ENCODE measurements at regions not wholly inside any gene's neighbourhood (a gene's known extent, or its start where the extent isn't known, plus 50 kb on each side); places are given as distances from the start of the nearest gene placed in this dataset.

DNA sequence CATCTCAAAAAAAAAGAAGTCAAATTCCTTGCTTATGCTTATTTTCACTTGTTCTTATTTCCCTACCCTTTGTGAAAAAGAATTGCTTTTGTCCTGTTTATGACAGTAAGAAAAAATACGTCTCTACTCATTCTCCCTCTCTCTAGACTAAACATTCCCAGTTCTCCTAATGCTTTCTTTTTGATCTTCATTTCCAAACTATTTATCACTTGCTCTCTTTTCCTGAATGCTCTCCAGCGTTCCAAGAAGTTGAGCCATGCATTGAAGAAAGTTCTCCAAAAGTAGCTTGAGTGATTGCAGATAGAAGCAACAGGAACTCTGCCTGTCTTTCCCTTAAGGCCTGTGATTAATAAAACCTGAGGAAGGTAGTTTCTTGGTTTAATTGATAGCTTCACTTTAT, 53.1 kb upstream of the TMEM170B start:
- intact Hi-C loops (cut with micrococcal nuclease), result no loop called here
- Mint-ChIP-seq H3K36me3 (ENCODE audit: insufficient read depth, unreplicated experiment) (no peaks in the 10 kb centered on the region), H3K4me3 (ENCODE audit: unreplicated experiment) (no peak overlapping the region), H3K9me3 (ENCODE audit: unreplicated experiment) (no peaks in the 10 kb centered on the region), H3K27me3 (ENCODE audit: insufficient read depth, unreplicated experiment) (no peaks in the 10 kb centered on the region), H3K27ac (ENCODE audit: low read depth, unreplicated experiment) (no peak overlapping the region), H3K4me1 (ENCODE audit: insufficient read depth, unreplicated experiment) (no peaks in the 10 kb centered on the region)
- BruUV-seq (replicated peaks), result no TSS peak
- no peak for DNase-seq (ENCODE audit: unreplicated experiment)
- POLR2A ChIA-PET, result interaction anchor here (0.7 kb wide), 1 partner anchor 112 kb away, joined by 4 read pairs; no protein-coding TSS in a partner anchor
- TF ChIP-seq, protein P1, sequence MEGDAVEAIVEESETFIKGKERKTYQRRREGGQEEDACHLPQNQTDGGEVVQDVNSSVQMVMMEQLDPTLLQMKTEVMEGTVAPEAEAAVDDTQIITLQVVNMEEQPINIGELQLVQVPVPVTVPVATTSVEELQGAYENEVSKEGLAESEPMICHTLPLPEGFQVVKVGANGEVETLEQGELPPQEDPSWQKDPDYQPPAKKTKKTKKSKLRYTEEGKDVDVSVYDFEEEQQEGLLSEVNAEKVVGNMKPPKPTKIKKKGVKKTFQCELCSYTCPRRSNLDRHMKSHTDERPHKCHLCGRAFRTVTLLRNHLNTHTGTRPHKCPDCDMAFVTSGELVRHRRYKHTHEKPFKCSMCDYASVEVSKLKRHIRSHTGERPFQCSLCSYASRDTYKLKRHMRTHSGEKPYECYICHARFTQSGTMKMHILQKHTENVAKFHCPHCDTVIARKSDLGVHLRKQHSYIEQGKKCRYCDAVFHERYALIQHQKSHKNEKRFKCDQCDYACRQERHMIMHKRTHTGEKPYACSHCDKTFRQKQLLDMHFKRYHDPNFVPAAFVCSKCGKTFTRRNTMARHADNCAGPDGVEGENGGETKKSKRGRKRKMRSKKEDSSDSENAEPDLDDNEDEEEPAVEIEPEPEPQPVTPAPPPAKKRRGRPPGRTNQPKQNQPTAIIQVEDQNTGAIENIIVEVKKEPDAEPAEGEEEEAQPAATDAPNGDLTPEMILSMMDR (IDR thresholded peaks at IDR 0.05; ENCODE audit: unreplicated experiment), result no peak
- CTCF ChIA-PET, result interaction anchor here (0.7 to 1.1 kb wide), 4 partner anchors 12 to 426 kb away, joined by 3 to 5 read pairs (median 4); no protein-coding TSS in a partner anchor

DNA sequence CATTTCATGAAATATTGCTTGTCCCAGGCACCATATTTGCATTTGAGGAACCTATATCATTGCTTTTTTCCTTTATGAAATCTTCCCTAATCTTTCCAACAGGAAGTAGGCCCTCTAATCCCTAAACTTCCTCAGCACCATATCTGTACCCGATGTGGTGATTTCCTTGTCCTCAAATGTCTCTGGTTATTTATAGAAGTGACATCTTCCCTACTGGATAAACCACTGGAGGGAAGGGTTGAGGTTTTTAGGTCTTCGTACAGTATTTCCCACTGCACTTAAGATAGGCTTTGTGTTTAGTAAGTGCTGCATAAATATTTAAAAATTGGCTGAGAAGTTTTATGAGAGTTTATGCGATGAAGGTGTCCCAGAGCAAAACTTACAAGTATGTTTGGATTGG, 54.9 kb upstream of the TMEM170B start:
- no peak overlapping the region for H3K4me3 Mint-ChIP-seq (ENCODE audit: unreplicated experiment)

DNA sequence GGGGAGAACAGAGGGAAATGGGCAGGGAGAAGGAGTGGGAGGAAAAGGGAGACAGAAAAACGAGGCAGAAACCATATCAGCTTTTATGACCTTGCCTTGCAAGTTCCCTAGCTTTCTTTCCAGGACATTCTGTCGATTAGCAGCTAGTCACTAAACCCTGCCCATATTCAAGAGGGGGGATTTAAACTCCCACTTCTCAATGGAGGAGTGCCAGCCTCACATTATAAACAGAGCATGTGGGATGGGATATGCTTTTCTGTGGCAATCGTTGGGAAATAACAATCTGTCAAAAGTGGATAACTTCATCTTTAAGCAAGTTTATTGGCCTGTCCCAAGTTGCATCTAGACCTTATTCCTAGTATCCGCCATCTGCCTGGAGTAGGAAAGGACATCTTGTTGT, 57.0 kb upstream of the TMEM170B start:
- no peak for DNase-seq (ENCODE audit: unreplicated experiment)
- H3K27me3 Mint-ChIP-seq (ENCODE audit: insufficient read depth, unreplicated experiment), result no peaks in the 10 kb centered on the region
- intact Hi-C loops (cut with micrococcal nuclease), result no loop called here
- ChIA-PET POLR2A (no interaction called here), CTCF (interaction anchor here (1.3 kb wide), 1 partner anchor 15 kb away, joined by 3 read pairs; no protein-coding TSS in a partner anchor)
- no peaks in the 10 kb centered on the region for H3K4me1 Mint-ChIP-seq (ENCODE audit: insufficient read depth, unreplicated experiment)
- H3K27ac Mint-ChIP-seq (ENCODE audit: low read depth, unreplicated experiment), result no peak overlapping the region
- H3K9me3 Mint-ChIP-seq (ENCODE audit: unreplicated experiment), result no peaks in the 10 kb centered on the region
- H3K36me3 Mint-ChIP-seq (ENCODE audit: insufficient read depth, unreplicated experiment), result no peaks in the 10 kb centered on the region
- BruUV-seq (replicated peaks), result no TSS peak
- no peak overlapping the region for H3K4me3 Mint-ChIP-seq (ENCODE audit: unreplicated experiment)
- TF ChIP-seq, protein P1 (IDR thresholded peaks at IDR 0.05; ENCODE audit: unreplicated experiment), result no peak

More for the DNA sequence above, 54.9 kb upstream of the TMEM170B start:
- POLR2A ChIA-PET, result no interaction called here
- intact Hi-C loops (cut with micrococcal nuclease), result no loop called here
- no peak for DNase-seq (ENCODE audit: unreplicated experiment)
- CTCF ChIA-PET, result interaction anchor here (1.2 kb wide), 1 partner anchor 14 kb away, joined by 3 read pairs; no protein-coding TSS in a partner anchor
- no TSS peak for BruUV-seq (replicated peaks)
- Mint-ChIP-seq H3K36me3 (ENCODE audit: insufficient read depth, unreplicated experiment) (no peaks in the 10 kb centered on the region), H3K27me3 (ENCODE audit: insufficient read depth, unreplicated experiment) (no peaks in the 10 kb centered on the region), H3K4me1 (ENCODE audit: insufficient read depth, unreplicated experiment) (no peaks in the 10 kb centered on the region), H3K27ac (ENCODE audit: low read depth, unreplicated experiment) (no peak overlapping the region), H3K9me3 (ENCODE audit: unreplicated experiment) (no peaks in the 10 kb centered on the region)
- TF ChIP-seq, protein P1 (IDR thresholded peaks at IDR 0.05; ENCODE audit: unreplicated experiment), result no peak

DNA sequence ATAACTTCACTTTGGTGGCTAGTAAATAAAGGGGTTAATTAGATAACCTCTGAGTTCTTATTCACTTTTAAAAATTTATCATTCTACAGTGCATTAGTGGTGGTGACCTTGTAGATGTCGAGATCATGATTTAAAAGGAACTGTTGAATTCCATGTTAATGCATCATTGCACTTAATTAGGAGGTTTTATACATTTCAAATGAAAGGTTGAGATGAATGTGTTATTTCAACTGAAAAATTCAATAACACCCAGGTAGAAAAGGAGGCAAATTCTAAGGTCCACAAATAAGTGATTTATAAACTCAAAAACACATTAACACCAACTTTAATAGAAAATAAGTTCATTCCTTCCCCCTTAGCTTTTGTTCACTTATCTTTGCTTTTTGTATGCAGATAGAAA, 58.3 kb upstream of the TMEM170B start:
- H3K27me3 Mint-ChIP-seq (ENCODE audit: insufficient read depth, unreplicated experiment), result no peaks in the 10 kb centered on the region
- no peaks in the 10 kb centered on the region for H3K9me3 Mint-ChIP-seq (ENCODE audit: unreplicated experiment)
- BruUV-seq (replicated peaks), result no TSS peak
- TF ChIP-seq, protein P1 (IDR thresholded peaks at IDR 0.05; ENCODE audit: unreplicated experiment), result no peak
- H3K4me3 Mint-ChIP-seq (ENCODE audit: unreplicated experiment), result no peak overlapping the region
- DNase-seq (ENCODE audit: unreplicated experiment), result no peak
- H3K36me3 Mint-ChIP-seq (ENCODE audit: insufficient read depth, unreplicated experiment), result no peaks in the 10 kb centered on the region
- POLR2A ChIA-PET, result no interaction called here
- CTCF ChIA-PET, result interaction anchor here (0.9 to 1.0 kb wide), 3 partner anchors 17 to 528 kb away, joined by 3 read pairs; no protein-coding TSS in a partner anchor
- H3K27ac Mint-ChIP-seq (ENCODE audit: low read depth, unreplicated experiment), result no peak overlapping the region
- intact Hi-C loops (cut with micrococcal nuclease), result no loop called here
- no peaks in the 10 kb centered on the region for H3K4me1 Mint-ChIP-seq (ENCODE audit: insufficient read depth, unreplicated experiment)
